ENCODE measurements at regions not wholly inside any gene's neighbourhood (a gene's known extent, or its start where the extent isn't known, plus 50 kb on each side); places are given as distances from the start of the nearest gene placed in this dataset.

- no peak for FAIRE-seq
Observed at GRCh38 chr5:33148076-33148513, 292.7 kb upstream of the TARS1 start.

DNA sequence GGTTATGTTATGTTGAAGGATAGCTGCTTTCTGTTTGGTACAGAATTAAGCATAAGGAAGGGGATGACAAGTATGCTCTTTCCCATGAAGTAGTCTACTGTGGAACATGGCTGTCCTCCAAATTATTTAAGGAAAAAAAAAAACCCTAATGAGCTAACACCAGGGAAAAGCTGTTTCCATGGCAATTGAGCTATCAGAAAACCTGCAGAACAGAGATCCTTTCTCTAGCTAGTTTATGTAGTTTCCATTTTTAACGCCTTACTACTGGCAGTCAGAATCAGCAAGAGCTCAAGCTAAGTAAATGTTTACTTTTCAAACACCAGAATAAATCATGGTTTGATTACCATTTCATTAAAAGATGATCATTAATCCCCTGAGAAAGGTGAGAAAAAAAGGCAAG, 287.4 kb upstream of the TARS1 start:
- Histone ChIP-seq H2AFZ (ENCODE audit: low read depth, low read length) (no peak overlapping the region), H3K4me2 (ENCODE audit: insufficient read depth, low read length) (no peak overlapping the region), H3K9ac (ENCODE audit: insufficient read depth in 1 of 2, low read depth in 2 of 2, low read length in 2 of 2) (no peak overlapping the region), H3K9me1 (ENCODE audit: control insufficient read depth, insufficient read depth, low read length) (no peaks in the 10 kb centered on the region), H3K9me3 (replicated peaks; ENCODE audit: control insufficient read depth, insufficient read depth, low read depth, low read length) (no peaks in the 10 kb centered on the region), H3K27me3 (ENCODE audit: control insufficient read depth in 2 of 2, insufficient read depth in 2 of 2, low read length in 2 of 2) (no peaks in the 10 kb centered on the region), H3K27ac (ENCODE audit: extremely low read depth, low read depth, low read length) (no peak overlapping the region), H3K79me2 (ENCODE audit: control insufficient read depth, insufficient read depth, low read length) (no peaks in the 10 kb centered on the region), H4K20me1 (replicated peaks; ENCODE audit: control insufficient read depth, insufficient read depth, low read length) (no peaks in the 10 kb centered on the region), H3K4me3 (no peak overlapping the region), H3K36me3 (ENCODE audit: control insufficient read depth, insufficient read depth, low read length) (no peaks in the 10 kb centered on the region), H3K4me1 (replicated peaks in 1 of 2; ENCODE audit: control insufficient read depth in 2 of 2, insufficient read depth in 2 of 2, low read length in 2 of 2) (no peaks in the 10 kb centered on the region)
- POLR2A ChIA-PET = no interaction called here
- DNase-seq (ENCODE audit: extremely low read depth in 1 of 4, low spot score in 3 of 4) (no peak), FAIRE-seq (no peak), ATAC-seq (no peak)
- no TSS peak for BruUV-seq (replicated peaks)
- in situ Hi-C loops (cut with MboI) = no loop called here
- WGBS (ENCODE audit: insufficient coverage, low coverage, missing lambda C conversion rate) = 0% methylated on average over 1 of the region's 1 CpG
- CTCF ChIA-PET (ENCODE audit: low intra/inter-chr PET ratio) = no interaction called here
- intact Hi-C loops (cut with micrococcal nuclease) = no loop called here
- TF ChIP-seq, protein P1, sequence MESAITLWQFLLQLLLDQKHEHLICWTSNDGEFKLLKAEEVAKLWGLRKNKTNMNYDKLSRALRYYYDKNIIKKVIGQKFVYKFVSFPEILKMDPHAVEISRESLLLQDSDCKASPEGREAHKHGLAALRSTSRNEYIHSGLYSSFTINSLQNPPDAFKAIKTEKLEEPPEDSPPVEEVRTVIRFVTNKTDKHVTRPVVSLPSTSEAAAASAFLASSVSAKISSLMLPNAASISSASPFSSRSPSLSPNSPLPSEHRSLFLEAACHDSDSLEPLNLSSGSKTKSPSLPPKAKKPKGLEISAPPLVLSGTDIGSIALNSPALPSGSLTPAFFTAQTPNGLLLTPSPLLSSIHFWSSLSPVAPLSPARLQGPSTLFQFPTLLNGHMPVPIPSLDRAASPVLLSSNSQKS (CRISPR knock-in tag; IDR thresholded peaks at IDR 0.05) = no peak
- TF ChIP-seq RREB1 (CRISPR knock-in tag; IDR thresholded peaks at IDR 0.05) = no peak
- no peak for TF ChIP-seq RBM25 (IDR thresholded peaks at IDR 0.05; ENCODE audit: low read depth, low read length, severe bottlenecking)
- TF ChIP-seq, protein P2, sequence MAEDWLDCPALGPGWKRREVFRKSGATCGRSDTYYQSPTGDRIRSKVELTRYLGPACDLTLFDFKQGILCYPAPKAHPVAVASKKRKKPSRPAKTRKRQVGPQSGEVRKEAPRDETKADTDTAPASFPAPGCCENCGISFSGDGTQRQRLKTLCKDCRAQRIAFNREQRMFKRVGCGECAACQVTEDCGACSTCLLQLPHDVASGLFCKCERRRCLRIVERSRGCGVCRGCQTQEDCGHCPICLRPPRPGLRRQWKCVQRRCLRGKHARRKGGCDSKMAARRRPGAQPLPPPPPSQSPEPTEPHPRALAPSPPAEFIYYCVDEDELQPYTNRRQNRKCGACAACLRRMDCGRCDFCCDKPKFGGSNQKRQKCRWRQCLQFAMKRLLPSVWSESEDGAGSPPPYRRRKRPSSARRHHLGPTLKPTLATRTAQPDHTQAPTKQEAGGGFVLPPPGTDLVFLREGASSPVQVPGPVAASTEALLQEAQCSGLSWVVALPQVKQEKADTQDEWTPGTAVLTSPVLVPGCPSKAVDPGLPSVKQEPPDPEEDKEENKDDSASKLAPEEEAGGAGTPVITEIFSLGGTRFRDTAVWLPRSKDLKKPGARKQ (CRISPR knock-in tag; IDR thresholded peaks at IDR 0.05) = no peak
- no peak for TF ChIP-seq SMAD1 (IDR thresholded peaks at IDR 0.05; ENCODE audit: low read depth, low read length, partially characterized antibody)

More at GRCh38 chr5:33148076-33148513, 292.7 kb upstream of the TARS1 start:
- BruUV-seq (replicated peaks) = no TSS peak
- POLR2A ChIA-PET = no interaction called here
- H3K9ac ChIP-seq (ENCODE audit: insufficient read depth in 1 of 2, low read depth in 2 of 2, low read length in 2 of 2) = no peak overlapping the region
- no peak overlapping the region for H3K4me2 ChIP-seq (ENCODE audit: insufficient read depth, low read length)
- no peaks in the 10 kb centered on the region for H3K9me3 ChIP-seq (replicated peaks; ENCODE audit: control insufficient read depth, insufficient read depth, low read depth, low read length)
- H3K27ac ChIP-seq (ENCODE audit: extremely low read depth, low read depth, low read length) = no peak overlapping the region
- H4K20me1 ChIP-seq (replicated peaks; ENCODE audit: control insufficient read depth, insufficient read depth, low read length) = no peaks in the 10 kb centered on the region
- WGBS (ENCODE audit: insufficient coverage, low coverage, missing lambda C conversion rate) = 2% methylated on average over 3 of the region's 3 CpGs
- no peaks in the 10 kb centered on the region for H3K79me2 ChIP-seq (ENCODE audit: control insufficient read depth, insufficient read depth, low read length)
- no peak for DNase-seq (ENCODE audit: extremely low read depth in 1 of 4, low spot score in 3 of 4)
- H3K4me1 ChIP-seq (replicated peaks in 1 of 2; ENCODE audit: control insufficient read depth in 2 of 2, insufficient read depth in 2 of 2, low read length in 2 of 2) = no peaks in the 10 kb centered on the region
- no peaks in the 10 kb centered on the region for H3K9me1 ChIP-seq (ENCODE audit: control insufficient read depth, insufficient read depth, low read length)
- TF ChIP-seq RAD21 (CRISPR knock-in tag; conservative IDR thresholded peaks at IDR 0.05 in 1 of 2, IDR thresholded peaks at IDR 0.05 in 1 of 2) = no peak
- TF ChIP-seq, protein P3, sequence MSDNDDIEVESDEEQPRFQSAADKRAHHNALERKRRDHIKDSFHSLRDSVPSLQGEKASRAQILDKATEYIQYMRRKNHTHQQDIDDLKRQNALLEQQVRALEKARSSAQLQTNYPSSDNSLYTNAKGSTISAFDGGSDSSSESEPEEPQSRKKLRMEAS (CRISPR knock-in tag; IDR thresholded peaks at IDR 0.05) = no peak
- no peak for TF ChIP-seq POU5F1 (IDR thresholded peaks at IDR 0.05; ENCODE audit: borderline replicate concordance, low read depth, low read length, partially characterized antibody)
- in situ Hi-C loops (cut with MboI) = no loop called here
- no peak overlapping the region for H2AFZ ChIP-seq (ENCODE audit: low read depth, low read length)
- H3K4me3 ChIP-seq = no peak overlapping the region
- no peaks in the 10 kb centered on the region for H3K27me3 ChIP-seq (ENCODE audit: control insufficient read depth in 2 of 2, insufficient read depth in 2 of 2, low read length in 2 of 2)
- no peaks in the 10 kb centered on the region for H3K36me3 ChIP-seq (ENCODE audit: control insufficient read depth, insufficient read depth, low read length)
- CTCF ChIA-PET (ENCODE audit: low intra/inter-chr PET ratio) = no interaction called here
- no peak for ATAC-seq
- intact Hi-C loops (cut with micrococcal nuclease) = no loop called here
